ENCODE measurements at regions not wholly inside any gene's neighbourhood (a gene's known extent, or its start where the extent isn't known, plus 50 kb on each side); places are given as distances from the start of the nearest gene placed in this dataset.

DNA sequence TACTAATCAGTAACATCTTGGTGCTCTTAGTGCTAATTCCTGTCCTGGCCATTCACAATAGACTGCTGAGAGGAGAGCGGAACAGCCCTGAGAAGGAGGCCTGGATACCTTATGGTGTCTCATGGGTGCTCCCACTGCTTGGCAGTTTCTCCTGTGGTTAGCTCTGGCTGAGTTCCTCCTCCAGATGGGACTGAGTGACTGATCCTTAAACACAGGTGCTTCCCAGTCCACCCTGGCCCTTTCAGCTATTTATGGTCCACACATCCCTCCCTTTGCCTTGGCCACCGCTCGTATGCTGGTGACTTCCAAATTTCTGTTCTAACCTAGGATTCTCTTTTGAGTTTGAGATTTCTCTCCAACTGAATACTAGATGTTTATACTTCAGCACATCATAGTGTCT lies 157.0 kb upstream of the CACNA1E start:
- no peak for DNase-seq (ENCODE audit: low spot score)

DNA sequence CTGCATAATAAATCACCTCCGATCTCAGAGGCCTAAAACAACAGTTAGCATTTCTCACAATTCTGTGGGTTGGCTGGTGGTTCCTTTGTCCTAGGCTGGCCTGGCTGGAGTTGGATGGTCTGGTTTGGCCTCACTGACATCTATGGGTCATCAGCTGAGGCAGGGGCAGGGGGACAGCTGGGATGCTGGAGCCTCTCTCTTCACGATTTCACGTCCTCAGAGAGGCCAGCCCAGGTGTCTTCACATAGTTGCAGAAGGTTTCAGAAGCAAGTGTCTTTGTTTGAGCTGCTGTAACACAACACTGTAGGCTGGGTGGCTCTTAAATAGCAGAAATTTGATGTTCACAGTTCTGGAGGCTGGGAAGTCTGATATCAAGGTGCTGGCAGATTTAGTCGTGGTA lies 155.5 kb upstream of the CACNA1E start:
- no peak for DNase-seq (ENCODE audit: low spot score)

DNA sequence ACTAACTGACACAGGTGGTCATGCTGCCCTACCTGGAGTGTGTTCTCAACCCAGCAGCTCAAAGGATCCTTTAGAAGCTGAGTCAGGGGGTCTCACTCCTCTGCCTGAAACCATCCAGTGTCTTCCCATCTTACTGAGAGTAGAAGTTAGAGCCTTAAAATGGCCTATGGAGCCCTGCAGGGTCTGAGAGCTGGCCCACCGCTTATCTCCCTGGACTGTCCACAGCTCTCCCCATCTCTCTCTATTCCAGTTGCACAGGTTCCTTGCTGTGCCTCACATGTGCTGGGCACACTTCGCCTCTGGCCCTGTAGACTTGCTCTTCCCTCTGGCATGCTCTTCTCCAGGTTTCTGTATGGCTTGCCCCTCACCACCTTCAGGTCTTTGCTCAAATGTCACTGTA lies 148.6 kb upstream of the CACNA1E start:
- no peak for DNase-seq (ENCODE audit: low spot score)

DNA sequence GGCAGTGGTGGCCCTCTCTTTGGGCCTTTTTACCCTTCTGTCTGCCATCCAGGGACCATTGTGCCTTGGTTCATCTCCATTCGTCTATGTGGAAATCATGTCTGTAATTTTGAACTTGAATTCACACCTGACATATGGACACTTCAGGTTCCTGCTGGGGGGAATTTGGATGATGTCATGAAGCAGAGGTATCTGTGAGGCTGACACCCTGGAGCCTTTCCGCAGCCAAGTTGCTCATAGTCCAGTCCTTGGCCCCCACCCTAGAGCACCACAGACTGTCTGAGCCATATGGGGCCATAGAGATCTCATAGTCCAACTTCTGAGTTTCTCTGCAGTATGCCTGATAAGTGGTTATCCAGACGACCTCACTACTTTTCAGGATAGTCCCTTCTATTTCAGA lies 147.7 kb upstream of the CACNA1E start:
- no peak for DNase-seq (ENCODE audit: low spot score)

DNA sequence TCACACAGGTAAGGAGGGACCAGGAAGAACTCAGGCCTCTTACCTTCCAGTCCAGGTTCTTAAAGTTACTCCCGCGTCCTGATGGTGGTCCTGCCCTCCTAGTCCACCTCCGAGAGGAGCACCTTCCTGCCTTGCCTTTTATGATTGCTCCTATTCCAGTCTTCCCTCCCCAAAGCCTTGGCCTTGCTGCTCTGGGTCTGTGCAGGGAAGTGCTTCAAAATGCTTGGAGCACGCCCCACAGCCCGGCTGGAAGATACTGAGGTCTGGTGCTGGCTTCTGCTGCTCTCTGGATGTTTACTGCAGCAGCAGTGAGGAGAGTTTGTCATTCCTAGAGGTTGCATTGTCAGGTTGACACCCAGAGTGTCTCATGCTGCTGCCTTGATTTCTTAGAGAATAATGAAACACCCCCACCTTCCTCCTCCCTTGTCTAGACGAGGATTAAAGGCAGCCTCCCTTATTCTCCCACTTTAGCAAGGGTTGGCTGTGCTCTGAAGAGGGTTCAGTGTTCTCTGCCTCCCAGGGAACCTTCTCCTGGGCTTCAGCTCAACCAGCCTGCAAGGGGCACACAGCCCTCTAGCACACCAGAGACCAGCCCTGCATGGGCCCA lies 142.2 kb upstream of the CACNA1E start:
- no peak for DNase-seq (ENCODE audit: low spot score)

DNA sequence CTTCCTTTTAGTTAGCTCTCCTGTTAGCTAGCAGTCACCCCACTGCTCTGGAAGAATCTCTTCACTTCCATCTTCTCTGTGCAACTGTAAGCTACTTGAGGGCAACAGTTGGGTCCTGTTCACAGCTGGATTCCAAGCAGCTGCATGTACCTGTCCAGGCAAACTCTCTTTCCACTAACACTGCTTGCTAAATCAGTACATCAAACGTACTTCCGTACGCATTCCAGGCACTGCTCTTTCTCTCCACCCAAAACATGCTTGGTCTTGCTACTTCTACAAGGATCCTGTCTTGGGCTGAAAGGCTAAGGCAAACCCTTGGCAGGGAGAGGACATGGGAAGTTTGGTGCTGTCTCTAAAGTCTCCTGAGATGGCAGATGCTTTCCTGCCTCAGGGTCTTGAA lies 139.2 kb upstream of the CACNA1E start:
- DNase-seq (ENCODE audit: low spot score), result no peak

DNA sequence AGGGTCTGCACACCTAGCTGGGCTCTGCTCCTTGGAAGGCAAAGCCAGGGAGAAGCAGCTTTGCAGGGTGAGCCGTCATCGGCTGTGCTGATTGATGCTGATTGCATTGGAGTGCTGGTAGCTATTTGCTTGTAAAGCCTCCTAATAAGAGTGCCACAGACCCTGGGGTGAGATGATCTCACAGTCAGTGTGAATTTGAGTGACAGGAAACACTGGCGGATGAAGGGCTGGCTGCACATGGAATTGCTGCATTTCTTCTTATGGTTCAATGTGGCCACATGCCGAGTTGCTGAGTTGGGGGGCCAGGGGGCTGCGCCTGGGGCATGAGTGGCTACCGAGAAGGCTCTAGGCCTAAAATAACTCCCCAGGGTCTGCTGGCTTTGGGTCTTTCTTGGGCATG lies 138.2 kb upstream of the CACNA1E start:
- no peak for DNase-seq (ENCODE audit: low spot score)

DNA sequence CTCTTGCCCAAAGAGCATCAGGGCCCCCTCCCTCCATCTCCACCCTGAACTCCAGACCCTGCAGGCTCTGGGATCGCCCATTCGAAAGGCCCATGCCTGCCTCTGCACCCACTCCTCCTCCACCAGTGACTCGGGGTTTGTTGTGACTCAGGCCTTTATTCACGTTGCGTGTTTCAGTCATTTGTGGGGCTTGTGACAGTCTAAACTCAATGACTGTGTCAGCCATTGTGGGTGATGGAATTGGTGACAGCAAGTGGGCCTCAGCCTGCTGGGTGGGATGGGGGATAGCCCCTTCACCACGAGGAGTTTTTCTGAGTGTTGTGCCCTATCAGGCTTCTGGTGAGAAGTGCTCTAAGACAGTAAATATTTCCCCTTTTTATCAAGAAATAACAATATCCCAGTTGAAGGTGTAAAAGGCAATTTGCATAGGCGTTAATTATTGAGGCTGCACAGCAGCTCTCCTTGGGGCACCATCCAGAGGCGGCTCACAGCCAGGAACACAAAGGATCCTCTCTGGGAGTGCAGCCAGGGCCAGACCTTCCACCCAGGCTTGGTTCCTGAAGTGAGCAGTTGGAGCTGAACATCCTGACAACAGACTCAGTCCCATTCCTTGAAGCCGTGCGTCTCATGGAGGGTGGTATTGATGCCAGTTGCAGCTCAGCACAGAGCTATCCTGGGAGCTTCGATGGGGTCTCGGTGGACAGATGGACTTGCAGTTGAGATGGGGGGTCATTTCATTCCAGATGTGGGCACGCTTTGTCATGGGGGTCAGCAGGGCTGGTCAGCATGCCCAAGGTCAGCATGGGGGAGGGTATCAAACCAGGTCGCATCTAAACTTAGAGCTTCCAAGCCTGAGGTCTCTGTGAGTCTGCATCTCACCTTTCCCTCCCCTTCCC lies 135.6 kb upstream of the CACNA1E start:
- DNase-seq (ENCODE audit: low spot score), result no peak

DNA sequence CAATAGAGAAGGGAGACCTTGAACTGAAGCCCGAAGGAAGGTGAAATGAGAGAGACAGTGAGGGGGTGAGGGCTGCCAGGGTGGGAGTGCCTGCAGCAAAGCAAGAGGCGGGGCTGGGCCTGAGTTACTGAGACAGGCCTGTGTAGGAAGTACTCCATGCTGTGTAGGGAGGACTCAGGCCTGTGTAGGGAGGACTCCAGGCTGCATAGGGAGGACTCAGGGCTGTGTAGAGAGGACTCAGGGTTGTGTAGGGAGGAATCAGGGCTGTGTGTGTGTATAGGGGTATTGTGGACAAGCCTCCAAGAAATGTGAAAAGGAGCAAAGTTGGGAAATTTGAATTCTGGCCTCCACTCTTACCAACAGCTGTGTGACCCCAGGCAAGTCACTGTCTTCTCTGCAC lies 133.8 kb upstream of the CACNA1E start:
- no peak for DNase-seq (ENCODE audit: low spot score)

DNA sequence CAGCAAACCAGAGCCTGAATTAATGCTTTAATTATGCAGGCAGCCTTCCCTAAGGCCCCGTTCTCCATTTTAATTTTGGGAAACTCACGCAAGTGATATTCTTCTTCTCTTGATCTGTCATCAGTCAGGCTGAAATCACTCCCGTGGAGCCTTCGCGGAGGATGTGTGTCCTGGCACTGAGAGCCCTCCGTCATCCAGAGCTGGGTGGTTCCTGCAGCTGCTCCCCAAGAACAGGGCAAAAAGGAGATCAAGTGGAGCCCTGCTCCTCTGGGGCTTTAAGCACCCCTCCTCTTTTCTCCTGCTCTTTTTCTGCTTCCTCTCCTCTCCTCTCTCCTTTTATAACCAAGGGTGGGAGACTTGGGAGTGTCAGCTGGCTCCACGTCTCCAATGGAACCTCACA lies 133.2 kb upstream of the CACNA1E start:
- DNase-seq (ENCODE audit: low spot score), result no peak

DNA sequence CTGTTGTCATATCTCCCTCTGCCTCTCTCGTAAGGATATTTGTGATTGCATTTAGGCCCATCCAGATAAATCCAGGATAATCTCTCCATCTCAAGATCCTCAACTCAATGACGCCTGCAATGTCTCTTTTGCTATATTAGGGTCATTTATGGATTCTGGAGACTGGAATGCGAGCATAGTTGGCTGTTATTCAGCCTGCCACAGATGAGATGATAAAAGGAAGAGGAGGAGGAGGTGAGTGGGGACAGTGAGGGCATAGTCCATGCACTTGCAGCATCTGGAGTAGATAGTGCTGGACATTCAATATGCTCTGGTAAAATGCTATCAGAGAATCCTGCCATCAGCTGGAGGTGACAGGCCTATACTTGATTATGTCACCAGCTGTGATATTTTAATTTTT lies 131.6 kb upstream of the CACNA1E start:
- no peak for DNase-seq (ENCODE audit: low spot score)

DNA sequence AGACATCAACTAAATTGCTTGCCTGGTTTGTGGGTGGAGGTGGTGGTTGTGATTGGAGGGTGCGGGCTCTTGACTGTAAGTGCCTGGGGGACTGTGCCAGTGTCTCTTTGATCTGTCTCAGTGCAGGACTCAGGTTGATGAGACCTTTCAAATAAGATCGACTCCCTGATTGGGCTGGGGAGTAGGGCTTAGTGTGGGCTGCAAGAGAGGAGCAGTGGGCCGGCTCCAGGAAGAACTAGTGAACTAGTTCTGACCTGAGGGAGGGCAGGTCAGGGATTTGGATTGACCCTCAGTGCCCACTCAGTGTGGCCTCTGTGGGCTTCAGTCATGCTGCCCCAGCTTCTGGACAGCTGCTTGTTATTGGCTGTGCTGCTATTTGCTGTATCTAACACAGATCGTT lies 130.6 kb upstream of the CACNA1E start:
- DNase-seq (ENCODE audit: low spot score), result no peak

DNA sequence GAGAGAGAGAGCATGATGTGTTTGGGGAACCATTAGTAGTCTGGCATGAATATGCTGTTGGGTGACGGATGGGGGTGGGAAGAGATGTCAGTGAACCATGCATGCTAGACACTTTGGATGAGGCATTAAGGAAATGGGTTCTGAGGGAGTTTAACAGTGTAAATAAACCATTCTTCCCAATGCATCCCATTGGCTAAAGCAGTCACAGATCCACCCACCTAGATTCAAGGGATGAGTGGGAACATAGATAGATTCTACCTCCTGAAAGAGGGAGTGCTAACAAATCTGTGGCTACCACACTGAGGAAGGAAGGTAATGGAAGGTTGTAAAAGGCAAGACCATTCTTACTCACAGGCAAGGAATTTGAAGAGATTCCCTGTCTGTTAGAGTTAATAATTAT lies 129.8 kb upstream of the CACNA1E start:
- no peak for DNase-seq (ENCODE audit: low spot score)

DNA sequence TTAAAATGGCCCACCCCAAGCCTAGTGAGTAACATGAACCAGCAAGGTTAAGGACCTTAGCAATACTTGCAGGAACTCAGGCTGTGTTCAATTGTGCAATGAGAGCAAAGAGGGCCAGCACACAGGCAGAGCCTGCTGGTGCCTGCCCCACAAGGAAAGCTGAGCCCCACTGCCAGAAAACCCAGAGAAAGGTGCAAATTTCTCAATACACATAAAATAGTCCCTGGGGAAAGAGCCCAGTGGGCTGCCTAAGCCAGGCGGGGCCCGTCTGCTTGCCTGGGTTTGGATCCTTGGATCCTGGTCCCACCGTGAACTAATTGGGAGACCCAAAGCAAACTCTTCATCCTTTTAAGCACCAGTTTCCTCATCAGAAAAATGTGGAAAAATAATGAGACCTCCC lies 128.5 kb upstream of the CACNA1E start:
- no peak for DNase-seq (ENCODE audit: low spot score)

DNA sequence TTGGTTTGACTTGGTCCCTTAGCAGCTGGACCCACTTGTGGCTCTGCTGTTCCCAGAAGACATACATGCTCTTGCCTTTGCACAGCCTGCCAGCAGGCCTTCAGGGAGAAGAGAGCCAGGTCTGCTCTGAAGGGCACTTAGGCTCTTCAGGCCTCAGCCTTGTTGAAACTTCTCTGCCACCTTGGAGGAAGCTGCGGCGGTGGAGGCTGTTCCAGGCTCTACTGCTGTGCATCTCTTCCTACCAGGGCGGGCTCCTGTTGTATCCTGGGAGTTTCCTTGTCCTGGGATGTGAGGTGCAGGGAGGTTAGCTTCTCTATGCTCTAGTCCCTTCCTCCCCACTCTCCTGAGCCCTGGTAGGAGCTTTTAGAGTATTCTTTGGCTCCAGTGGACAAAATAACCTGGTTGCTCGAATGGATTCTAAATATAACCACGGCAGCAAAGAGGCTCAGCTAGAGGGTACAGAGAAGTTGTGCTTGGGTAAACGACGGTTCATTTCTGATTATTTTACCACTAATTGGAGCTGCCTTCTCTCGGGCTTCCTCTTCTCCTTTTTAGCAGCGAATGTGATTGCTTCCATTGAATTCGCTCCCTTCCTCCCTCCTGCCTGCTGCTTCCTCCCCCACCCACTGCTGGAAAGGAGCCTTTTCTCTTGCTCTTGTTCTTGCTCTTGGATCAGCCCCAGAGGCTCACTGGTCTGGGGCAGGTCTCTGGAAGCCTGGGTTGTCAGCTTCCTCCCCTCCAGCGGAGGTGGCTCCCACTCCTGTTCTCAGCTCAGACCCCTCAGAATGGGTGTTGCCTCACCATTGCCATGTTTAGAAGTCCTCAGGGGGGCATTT lies 126.6 kb upstream of the CACNA1E start:
- DNase-seq (ENCODE audit: low spot score), result no peak

DNA sequence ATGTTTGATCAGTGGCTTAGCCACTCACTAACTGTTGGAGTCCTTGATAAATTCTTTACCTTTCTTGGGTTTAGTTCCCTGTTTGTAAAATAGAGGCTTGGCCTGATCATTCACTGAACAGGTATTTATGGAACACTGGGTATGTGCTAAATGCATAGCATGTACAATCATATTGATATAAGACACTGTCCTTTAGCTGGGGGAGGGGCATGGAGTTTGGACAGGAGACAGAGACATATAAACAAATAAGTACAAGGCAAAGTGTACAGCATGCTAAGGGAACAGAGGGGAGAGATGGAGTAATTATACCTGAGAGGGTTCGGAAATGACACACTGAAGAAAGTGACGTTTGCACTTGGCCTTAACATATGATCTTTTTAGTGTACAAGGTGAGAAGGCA lies 124.3 kb upstream of the CACNA1E start:
- DNase-seq (ENCODE audit: low spot score), result no peak

DNA sequence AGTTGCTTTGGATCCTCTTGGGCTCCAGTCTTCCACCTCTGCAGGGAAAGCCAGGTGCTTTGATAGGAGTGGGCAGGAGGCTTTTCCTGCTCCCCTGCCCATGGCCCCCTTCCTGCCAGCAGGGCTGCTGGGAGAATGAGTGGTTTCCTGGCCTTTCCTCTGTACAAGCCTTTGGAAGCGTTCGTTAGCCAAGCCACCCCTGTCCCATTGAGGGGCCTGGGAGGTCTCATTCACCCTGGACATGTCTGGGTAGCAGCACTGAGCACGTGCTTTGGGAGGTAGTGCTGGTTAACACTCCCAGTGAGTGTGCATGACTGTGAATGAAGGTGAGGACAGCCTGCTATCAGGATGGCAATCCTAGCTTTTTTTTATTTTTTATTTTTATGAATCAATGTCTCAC lies 118.5 kb upstream of the CACNA1E start:
- DNase-seq (ENCODE audit: low spot score), result no peak

DNA sequence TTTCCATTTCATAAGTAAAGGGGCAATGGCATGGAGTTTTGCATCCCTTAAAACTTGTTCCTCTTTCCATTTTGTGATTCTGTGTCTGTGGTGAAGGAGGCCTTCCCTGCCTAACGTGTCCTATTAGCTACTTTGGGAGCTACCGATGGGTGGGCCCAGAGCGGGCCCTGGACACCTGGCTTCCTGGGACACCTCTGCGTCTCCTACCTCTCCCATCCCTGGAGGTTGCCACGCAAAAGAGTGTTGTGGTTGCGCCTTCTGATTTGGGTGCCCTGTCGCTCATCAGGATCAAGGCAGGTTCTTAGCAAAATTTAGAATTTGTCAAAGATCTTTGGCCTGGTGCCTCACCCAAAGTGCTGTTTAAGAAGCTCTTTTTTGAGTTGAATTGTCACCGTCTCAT lies 116.4 kb upstream of the CACNA1E start:
- DNase-seq (ENCODE audit: low spot score), result no peak

DNA sequence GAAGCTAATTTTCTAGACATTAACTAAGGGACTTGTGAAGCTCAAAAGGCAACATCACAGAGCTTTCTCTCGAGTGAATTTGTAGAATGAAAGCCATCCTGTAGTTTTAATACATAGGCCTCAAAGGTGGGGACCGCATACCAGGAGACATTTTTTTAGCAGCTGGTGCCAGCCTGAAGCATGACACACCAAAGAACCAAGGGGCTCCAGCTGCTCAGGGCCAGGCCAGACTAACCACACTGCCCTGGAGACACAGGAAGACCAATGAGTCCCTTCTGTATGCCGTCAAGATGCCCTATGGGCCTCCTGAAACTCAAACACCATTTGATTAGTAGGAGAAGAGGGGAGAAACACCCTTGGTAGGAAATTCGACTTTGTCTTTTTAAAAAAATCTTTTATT lies 113.9 kb upstream of the CACNA1E start:
- no peak for DNase-seq (ENCODE audit: low spot score)

DNA sequence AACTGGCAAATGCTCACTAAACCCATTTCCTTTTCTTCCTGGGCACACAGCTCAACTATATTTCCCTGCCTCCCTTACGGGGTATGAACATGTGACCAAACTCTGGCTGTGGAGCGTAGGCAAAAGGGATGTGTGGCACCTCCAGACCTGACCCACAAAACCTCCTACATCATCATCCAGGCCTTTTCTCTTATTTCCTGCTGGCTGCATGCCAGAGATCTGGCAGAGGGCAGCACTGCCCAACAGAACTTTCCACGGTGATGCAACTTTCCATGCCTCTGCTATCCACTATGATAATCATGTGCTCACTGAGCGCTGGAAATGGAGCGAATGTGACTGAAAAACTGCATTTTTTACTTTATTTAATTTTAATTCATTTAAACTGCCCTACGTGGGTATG lies 99.6 kb upstream of the CACNA1E start:
- no peak for DNase-seq (ENCODE audit: low spot score)

DNA sequence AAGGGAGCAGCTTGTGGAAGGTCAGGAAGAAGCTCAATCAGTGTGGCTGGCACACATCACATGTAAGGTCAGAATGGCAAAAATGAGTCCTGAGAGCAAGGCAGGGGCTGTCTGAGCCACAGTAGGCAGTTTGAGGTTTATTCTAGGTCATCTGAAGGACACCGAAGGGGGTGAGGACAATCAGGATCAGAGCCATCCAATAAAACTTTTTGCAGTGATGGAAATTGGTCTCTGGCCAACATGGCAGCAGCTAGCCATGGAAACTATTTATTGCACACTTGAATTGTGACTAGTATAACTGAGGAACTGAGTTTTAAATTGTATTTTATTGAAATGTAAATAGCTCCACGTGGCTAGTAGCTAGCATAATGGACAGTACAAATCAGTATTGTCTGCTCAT lies 97.0 kb upstream of the CACNA1E start:
- DNase-seq (ENCODE audit: low spot score), result no peak

DNA sequence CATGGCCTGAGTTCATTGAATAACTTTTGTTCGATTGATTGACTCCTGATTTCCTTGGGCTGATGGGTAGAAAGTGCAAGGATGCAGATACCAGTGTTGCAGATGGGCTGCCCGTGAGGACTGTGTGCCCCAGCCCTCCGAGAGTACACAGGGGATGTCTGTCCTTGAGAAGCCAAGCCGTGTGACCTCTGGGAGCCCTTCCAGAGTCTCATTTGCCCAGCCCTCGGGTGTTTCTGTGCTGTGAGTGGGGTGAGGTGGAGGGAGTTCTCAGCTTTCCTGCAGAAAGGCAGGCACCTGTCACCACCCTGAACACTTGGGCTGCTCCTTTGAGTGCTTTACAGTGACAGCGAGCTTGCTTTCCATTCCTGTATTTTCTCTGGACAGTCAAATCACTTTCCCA lies 96.4 kb upstream of the CACNA1E start:
- DNase-seq (ENCODE audit: low spot score), result no peak

DNA sequence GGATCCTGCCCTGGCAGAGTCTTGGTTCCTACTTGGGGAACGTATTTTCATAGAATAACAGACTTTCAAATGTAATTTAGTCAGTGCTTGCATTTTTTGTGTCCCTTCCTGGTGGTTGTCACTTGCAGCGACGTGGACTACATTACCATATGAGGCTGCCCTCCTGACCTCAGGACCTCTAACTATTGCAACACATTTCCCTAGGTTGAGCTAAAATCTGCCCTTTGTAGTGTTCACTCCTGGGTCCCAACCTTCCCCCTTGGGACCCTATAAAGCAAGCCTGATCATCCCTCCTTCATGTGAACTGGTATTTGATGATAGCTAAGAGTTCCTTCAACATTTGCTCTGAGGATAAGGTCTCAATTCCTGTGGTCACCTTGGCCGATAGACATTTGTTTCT lies 95.6 kb upstream of the CACNA1E start:
- DNase-seq (ENCODE audit: low spot score), result no peak
